NT2/D1 (cell line): ENCODE measurements at regions not wholly inside any gene's neighbourhood (a gene's known extent, or its start where the extent isn't known, plus 50 kb on each side); places are given as distances from the start of the nearest gene placed in this dataset.

Experiments
- DNase-seq: peaks from one replicate; pipeline ENCODE4 v3.0.0-alpha.2; 2011; ENCODE audit warnings: low read depth, low spot score
- H3K27me3 ChIP-seq: 2 replicates; pipeline ENCODE4 v1.6.0; 2011; ENCODE audit warnings: mild to moderate bottlenecking; ENCODE audit not compliant: insufficient read length, insufficient read depth
- H3K36me3 ChIP-seq: 2 replicates; pipeline ENCODE4 v1.6.1; 2011; ENCODE audit warnings: mild to moderate bottlenecking, low read length, mixed read lengths; ENCODE audit not compliant: insufficient read depth, insufficient read length
- H3K4me1 ChIP-seq: 2 replicates; pipeline ENCODE4 v1.5.1; 2011; ENCODE audit not compliant: insufficient read depth, insufficient read length
- H3K4me3 ChIP-seq: 2 replicates; pipeline ENCODE4 v1.5.1; 2011; ENCODE audit warnings: low read depth; ENCODE audit not compliant: insufficient read length
- H3K9ac ChIP-seq: 2 replicates; pipeline ENCODE4 v1.6.0; 2011; ENCODE audit warnings: low read depth; ENCODE audit not compliant: insufficient read length
- H3K9me3 ChIP-seq: 2 replicates; pipeline ENCODE4 v1.5.1; 2011; ENCODE audit warnings: mild to moderate bottlenecking, low read length; ENCODE audit not compliant: insufficient read depth
- SUZ12 ChIP-seq: IDR thresholded peaks from 2 replicates; pipeline ENCODE4 v1.6.1; 2011; ENCODE audit not compliant: insufficient read length, insufficient read depth; ENCODE audit errors: extremely low read depth
- YY1 ChIP-seq: IDR thresholded peaks from 2 replicates; pipeline ENCODE4 v1.6.1; 2011; ENCODE audit not compliant: insufficient read length, insufficient read depth
- ZNF274 ChIP-seq: IDR thresholded peaks from 2 replicates; pipeline ENCODE4 v1.6.1; 2011; ENCODE audit warnings: mild to moderate bottlenecking, low read depth, low read length

- Histone ChIP-seq H3K36me3 (no peaks in the 10 kb centered on the region), H3K4me3 (no peak overlapping the region), H3K4me1 (no peaks in the 10 kb centered on the region), H3K27me3 (no peaks in the 10 kb centered on the region), H3K9me3 (no peaks in the 10 kb centered on the region), H3K9ac (no peak overlapping the region)
- TF ChIP-seq SUZ12 (no peak), YY1 (no peak), ZNF274 (no peak)
- no peak for DNase-seq
These were observed 491.1 kb downstream of the KIF4B start for GRCh38 chr5:155504606-155505005.

- DNase-seq: no peak
- Histone ChIP-seq H3K9me3 (no peaks in the 10 kb centered on the region), H3K36me3 (no peaks in the 10 kb centered on the region), H3K4me3 (no peak overlapping the region), H3K4me1 (no peaks in the 10 kb centered on the region), H3K9ac (no peak overlapping the region), H3K27me3 (no peaks in the 10 kb centered on the region)
- TF ChIP-seq SUZ12 (no peak), YY1 (no peak), ZNF274 (no peak)
These were observed 493.8 kb downstream of the KIF4B start for GRCh38 chr5:155507363-155507762.

GRCh38 chr5:155508673-155509072 lies 495.1 kb downstream of the KIF4B start:
- Histone ChIP-seq H3K9ac (no peak overlapping the region), H3K4me3 (no peak overlapping the region), H3K27me3 (no peaks in the 10 kb centered on the region), H3K36me3 (no peaks in the 10 kb centered on the region), H3K9me3 (no peaks in the 10 kb centered on the region), H3K4me1 (no peaks in the 10 kb centered on the region)
- TF ChIP-seq SUZ12 (no peak), ZNF274 (no peak), YY1 (no peak)
- DNase-seq: no peak

GRCh38 chr5:155512329-155512728 lies 498.8 kb downstream of the KIF4B start:
- H3K9me3 ChIP-seq: no peaks in the 10 kb centered on the region
- H3K9ac ChIP-seq: no peak overlapping the region
- no peaks in the 10 kb centered on the region for H3K36me3 ChIP-seq
- peak; percentile 27 for DNase-seq
- H3K27me3 ChIP-seq: no peaks in the 10 kb centered on the region
- no peaks in the 10 kb centered on the region for H3K4me1 ChIP-seq
- no peak overlapping the region for H3K4me3 ChIP-seq
- no peak for TF ChIP-seq SUZ12
- no peak for TF ChIP-seq ZNF274
- no peak for TF ChIP-seq YY1

- no peaks in the 10 kb centered on the region for H3K36me3 ChIP-seq
- no peak overlapping the region for H3K4me3 ChIP-seq
- DNase-seq: no peak
- no peak for TF ChIP-seq YY1
- TF ChIP-seq ZNF274: no peak
- no peak for TF ChIP-seq SUZ12
- H3K9me3 ChIP-seq: no peaks in the 10 kb centered on the region
- no peaks in the 10 kb centered on the region for H3K4me1 ChIP-seq
- no peak overlapping the region for H3K9ac ChIP-seq
- H3K27me3 ChIP-seq: no peaks in the 10 kb centered on the region
These were observed 500.6 kb downstream of the KIF4B start for GRCh38 chr5:155514105-155514563.

- DNase-seq: no peak
- Histone ChIP-seq H3K4me1 (no peaks in the 10 kb centered on the region), H3K9ac (no peak overlapping the region), H3K27me3 (no peaks in the 10 kb centered on the region), H3K36me3 (no peaks in the 10 kb centered on the region), H3K4me3 (no peak overlapping the region), H3K9me3 (no peaks in the 10 kb centered on the region)
- TF ChIP-seq SUZ12 (no peak), ZNF274 (no peak), YY1 (no peak)
These were observed 509.0 kb downstream of the KIF4B start for GRCh38 chr5:155522540-155522939.

GRCh38 chr5:155529362-155529761 lies 515.8 kb downstream of the KIF4B start:
- Histone ChIP-seq H3K27me3 (no peaks in the 10 kb centered on the region), H3K36me3 (no peaks in the 10 kb centered on the region), H3K4me1 (no peaks in the 10 kb centered on the region), H3K4me3 (no peak overlapping the region), H3K9ac (no peak overlapping the region), H3K9me3 (no peaks in the 10 kb centered on the region)
- TF ChIP-seq SUZ12 (no peak), YY1 (no peak), ZNF274 (no peak)
- DNase-seq: no peak

GRCh38 chr5:155530046-155530445 lies 516.5 kb downstream of the KIF4B start:
- Histone ChIP-seq H3K36me3 (no peaks in the 10 kb centered on the region), H3K4me1 (no peaks in the 10 kb centered on the region), H3K27me3 (no peaks in the 10 kb centered on the region), H3K9ac (no peak overlapping the region), H3K9me3 (no peaks in the 10 kb centered on the region), H3K4me3 (no peak overlapping the region)
- TF ChIP-seq SUZ12 (no peak), ZNF274 (no peak), YY1 (no peak)
- DNase-seq: no peak
